ENCODE measurements at regions not wholly inside any gene's neighbourhood (a gene's known extent, or its start where the extent isn't known, plus 50 kb on each side); places are given as distances from the start of the nearest gene placed in this dataset.

DNA sequence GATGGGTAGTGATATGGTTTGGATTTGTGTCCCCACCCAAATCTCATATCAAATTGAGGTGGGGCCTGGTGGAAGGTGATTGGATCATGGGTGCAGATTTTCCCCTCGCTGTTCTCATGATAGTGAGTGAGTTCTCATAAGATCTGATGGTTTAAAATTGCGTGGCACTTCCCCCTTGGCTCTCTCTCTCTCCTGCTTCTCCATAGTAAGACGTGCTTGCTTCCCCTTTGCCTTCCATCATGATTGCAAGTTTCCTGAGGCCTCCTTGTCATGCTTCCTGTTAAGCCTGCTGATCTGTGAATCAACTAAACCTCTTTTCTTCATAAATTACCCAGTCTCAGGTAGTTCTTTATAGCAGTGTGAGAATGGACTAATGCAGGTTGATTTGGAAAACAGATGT lies 223.2 kb upstream of the APCDD1 start:
- Histone ChIP-seq H3K4me3 (ENCODE audit: low read depth in 2 of 2, low read length in 2 of 2) (no peak overlapping the region), H3K36me3 (ENCODE audit: control insufficient read depth, insufficient read depth, low read length) (no peaks in the 10 kb centered on the region), H3K4me1 (ENCODE audit: control insufficient read depth, insufficient read depth, low read length) (no peaks in the 10 kb centered on the region), H3K27me3 (ENCODE audit: control insufficient read depth, insufficient read depth, low read length) (no peaks in the 10 kb centered on the region), H3K27ac (ENCODE audit: low read length) (no peak overlapping the region), H3K9me3 (ENCODE audit: control insufficient read depth, insufficient read depth, low read depth, low read length) (no peaks in the 10 kb centered on the region)
- intact Hi-C loops (cut with micrococcal nuclease; ENCODE audit: unreplicated experiment), result no loop called here
- DNase-seq (ENCODE audit: low read depth, low spot score) (no peak), ATAC-seq (no peak)
- CTCF ChIA-PET, result no interaction called here
- TF ChIP-seq TCF7L2 (IDR thresholded peaks at IDR 0.05; ENCODE audit: low read depth, low read length) (no peak), SIN3A (IDR thresholded peaks at IDR 0.05; ENCODE audit: borderline replicate concordance, insufficient read depth, low read depth, low read length) (no peak), POLR2AphosphoS5 (IDR thresholded peaks at IDR 0.05; ENCODE audit: low read depth, low read length) (no peak)
- TF ChIP-seq, protein P1, sequence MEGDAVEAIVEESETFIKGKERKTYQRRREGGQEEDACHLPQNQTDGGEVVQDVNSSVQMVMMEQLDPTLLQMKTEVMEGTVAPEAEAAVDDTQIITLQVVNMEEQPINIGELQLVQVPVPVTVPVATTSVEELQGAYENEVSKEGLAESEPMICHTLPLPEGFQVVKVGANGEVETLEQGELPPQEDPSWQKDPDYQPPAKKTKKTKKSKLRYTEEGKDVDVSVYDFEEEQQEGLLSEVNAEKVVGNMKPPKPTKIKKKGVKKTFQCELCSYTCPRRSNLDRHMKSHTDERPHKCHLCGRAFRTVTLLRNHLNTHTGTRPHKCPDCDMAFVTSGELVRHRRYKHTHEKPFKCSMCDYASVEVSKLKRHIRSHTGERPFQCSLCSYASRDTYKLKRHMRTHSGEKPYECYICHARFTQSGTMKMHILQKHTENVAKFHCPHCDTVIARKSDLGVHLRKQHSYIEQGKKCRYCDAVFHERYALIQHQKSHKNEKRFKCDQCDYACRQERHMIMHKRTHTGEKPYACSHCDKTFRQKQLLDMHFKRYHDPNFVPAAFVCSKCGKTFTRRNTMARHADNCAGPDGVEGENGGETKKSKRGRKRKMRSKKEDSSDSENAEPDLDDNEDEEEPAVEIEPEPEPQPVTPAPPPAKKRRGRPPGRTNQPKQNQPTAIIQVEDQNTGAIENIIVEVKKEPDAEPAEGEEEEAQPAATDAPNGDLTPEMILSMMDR (IDR thresholded peaks at IDR 0.05), result no peak
- TF ChIP-seq, protein P2, sequence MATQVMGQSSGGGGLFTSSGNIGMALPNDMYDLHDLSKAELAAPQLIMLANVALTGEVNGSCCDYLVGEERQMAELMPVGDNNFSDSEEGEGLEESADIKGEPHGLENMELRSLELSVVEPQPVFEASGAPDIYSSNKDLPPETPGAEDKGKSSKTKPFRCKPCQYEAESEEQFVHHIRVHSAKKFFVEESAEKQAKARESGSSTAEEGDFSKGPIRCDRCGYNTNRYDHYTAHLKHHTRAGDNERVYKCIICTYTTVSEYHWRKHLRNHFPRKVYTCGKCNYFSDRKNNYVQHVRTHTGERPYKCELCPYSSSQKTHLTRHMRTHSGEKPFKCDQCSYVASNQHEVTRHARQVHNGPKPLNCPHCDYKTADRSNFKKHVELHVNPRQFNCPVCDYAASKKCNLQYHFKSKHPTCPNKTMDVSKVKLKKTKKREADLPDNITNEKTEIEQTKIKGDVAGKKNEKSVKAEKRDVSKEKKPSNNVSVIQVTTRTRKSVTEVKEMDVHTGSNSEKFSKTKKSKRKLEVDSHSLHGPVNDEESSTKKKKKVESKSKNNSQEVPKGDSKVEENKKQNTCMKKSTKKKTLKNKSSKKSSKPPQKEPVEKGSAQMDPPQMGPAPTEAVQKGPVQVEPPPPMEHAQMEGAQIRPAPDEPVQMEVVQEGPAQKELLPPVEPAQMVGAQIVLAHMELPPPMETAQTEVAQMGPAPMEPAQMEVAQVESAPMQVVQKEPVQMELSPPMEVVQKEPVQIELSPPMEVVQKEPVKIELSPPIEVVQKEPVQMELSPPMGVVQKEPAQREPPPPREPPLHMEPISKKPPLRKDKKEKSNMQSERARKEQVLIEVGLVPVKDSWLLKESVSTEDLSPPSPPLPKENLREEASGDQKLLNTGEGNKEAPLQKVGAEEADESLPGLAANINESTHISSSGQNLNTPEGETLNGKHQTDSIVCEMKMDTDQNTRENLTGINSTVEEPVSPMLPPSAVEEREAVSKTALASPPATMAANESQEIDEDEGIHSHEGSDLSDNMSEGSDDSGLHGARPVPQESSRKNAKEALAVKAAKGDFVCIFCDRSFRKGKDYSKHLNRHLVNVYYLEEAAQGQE (IDR thresholded peaks at IDR 0.05; ENCODE audit: insufficient read depth in 1 of 2, low read depth in 2 of 2, low read length in 1 of 2), result no peak
- POLR2A ChIA-PET, result no interaction called here
- in situ Hi-C loops (cut with HindIII; ENCODE audit: low pct_unique_long_range_greater_than_20kb, low sequenced_read_pairs), result no loop called here
- no TSS peak for BruUV-seq (replicated peaks)

GRCh38 chr18:10232062-10232461 lies 222.4 kb upstream of the APCDD1 start:
- Histone ChIP-seq H3K4me3 (ENCODE audit: low read depth in 2 of 2, low read length in 2 of 2) (no peak overlapping the region), H3K27ac (ENCODE audit: low read length) (no peak overlapping the region), H3K36me3 (ENCODE audit: control insufficient read depth, insufficient read depth, low read length) (no peaks in the 10 kb centered on the region), H3K9me3 (ENCODE audit: control insufficient read depth, insufficient read depth, low read depth, low read length) (no peaks in the 10 kb centered on the region), H3K27me3 (ENCODE audit: control insufficient read depth, insufficient read depth, low read length) (no peaks in the 10 kb centered on the region), H3K4me1 (ENCODE audit: control insufficient read depth, insufficient read depth, low read length) (no peaks in the 10 kb centered on the region)
- no TSS peak for BruUV-seq (replicated peaks)
- no peak for ATAC-seq
- TF ChIP-seq POLR2AphosphoS5 (IDR thresholded peaks at IDR 0.05; ENCODE audit: low read depth, low read length) (no peak), TCF7L2 (IDR thresholded peaks at IDR 0.05; ENCODE audit: low read depth, low read length) (no peak), SIN3A (IDR thresholded peaks at IDR 0.05; ENCODE audit: borderline replicate concordance, insufficient read depth, low read depth, low read length) (no peak)
- TF ChIP-seq, protein P1 (IDR thresholded peaks at IDR 0.05), result no peak
- TF ChIP-seq, protein P2 (IDR thresholded peaks at IDR 0.05; ENCODE audit: insufficient read depth in 1 of 2, low read depth in 2 of 2, low read length in 1 of 2), result no peak
- DNase-seq (ENCODE audit: low read depth, low spot score), result no peak
- ChIA-PET POLR2A (no interaction called here), CTCF (no interaction called here)
- intact Hi-C loops (cut with micrococcal nuclease; ENCODE audit: unreplicated experiment) (no loop called here), in situ Hi-C loops (cut with HindIII; ENCODE audit: low pct_unique_long_range_greater_than_20kb, low sequenced_read_pairs) (no loop called here)

Data from Panc1 (cell line).